GM18499 (cell line): ENCODE measurements at regions not wholly inside any gene's neighbourhood (a gene's known extent, or its start where the extent isn't known, plus 50 kb on each side); places are given as distances from the start of the nearest gene placed in this dataset.
"Not testable (repeated sequence)": the region's sequence is repeated elsewhere in the genome, so short reads cannot be mapped to it uniquely, and the experiment has no call there.

ENCODE experiments used
- ATAC-seq: cut with Tn5 transposase; IDR thresholded peaks from one replicate; pipeline ENCODE4 v1.9.1; 2021; ENCODE audit warnings: moderate number of reproducible peaks; ENCODE audit not compliant: insufficient read depth, unreplicated experiment

- ATAC-seq = no peak
Measured at GRCh38 chr2:180840641-180841040, 139.8 kb upstream of the UBE2E3 start.

- ATAC-seq = no peak
Measured at GRCh38 chr2:180829836-180830235, 150.6 kb upstream of the UBE2E3 start.

- ATAC-seq = no peak
Measured at GRCh38 chr2:180829261-180829660, 151.1 kb upstream of the UBE2E3 start.

DNA sequence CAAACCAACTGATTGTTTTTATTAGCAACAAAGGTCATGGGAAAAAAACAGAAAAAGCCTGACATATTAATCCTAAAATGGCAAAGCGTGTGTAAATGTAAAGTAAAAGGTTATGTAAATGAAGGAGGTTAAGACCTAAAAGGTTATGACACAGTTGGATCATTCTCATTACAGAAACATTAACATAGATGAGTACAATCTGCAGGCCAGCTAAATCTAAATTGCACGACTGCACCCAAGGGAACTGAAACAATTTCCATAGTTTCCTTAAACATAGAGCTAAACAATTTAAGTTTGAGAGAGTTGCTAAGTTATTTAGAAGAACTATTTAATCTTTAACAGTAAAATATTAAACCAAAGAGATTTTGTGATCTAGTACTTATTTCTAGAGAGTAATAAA lies 151.6 kb upstream of the UBE2E3 start:
- ATAC-seq = no peak

DNA sequence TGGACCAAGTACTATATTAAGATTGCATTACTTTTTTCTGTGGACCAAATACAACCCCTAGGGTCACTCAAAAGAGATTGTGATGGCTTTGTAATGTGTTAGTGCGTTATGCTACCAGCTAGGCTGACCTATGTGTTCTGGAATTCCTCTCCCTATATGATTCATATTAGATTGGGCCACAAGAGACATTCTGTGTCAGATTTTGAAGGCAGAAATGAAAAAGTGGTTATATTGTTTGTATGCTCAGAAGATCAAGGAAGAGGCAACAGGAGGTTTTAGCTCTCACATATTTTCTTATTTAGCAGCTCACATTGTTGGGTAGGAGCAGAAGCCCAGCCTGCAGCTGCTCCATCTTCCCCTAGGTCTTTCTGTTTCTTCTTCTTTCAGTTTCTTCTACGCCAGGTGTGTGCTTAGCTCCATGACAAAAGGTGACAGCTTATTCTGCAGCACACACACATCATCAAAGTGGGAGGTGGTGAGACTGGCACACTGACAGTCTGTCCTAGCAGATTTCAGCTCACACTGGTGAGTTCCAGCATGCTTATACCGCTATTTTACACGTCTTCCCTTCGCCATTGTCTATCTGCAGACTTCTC lies 156.8 kb upstream of the UBE2E3 start:
- no peak for ATAC-seq

DNA sequence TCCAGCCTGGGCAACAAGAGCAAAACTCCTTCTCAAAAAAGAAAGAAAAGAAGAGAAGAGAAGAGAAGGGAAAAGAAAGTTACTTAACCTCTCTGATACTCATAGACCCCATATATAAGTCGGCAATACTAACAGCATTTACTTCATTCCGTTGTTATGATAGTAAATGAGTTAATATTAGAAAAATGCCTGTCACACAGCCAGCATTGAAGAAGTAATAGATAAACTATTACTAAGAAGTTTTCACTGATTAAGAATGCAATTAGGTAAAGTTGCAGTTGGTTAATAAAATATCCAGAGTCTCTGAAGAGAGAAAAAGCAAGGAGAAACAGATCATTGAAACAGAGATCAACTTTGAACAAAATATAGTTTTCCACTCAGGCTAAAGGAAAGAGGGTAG lies 161.3 kb upstream of the UBE2E3 start:
- no peak for ATAC-seq

- not testable (repeated sequence) for ATAC-seq
Measured at GRCh38 chr2:180818700-180819099, 161.7 kb upstream of the UBE2E3 start.

DNA sequence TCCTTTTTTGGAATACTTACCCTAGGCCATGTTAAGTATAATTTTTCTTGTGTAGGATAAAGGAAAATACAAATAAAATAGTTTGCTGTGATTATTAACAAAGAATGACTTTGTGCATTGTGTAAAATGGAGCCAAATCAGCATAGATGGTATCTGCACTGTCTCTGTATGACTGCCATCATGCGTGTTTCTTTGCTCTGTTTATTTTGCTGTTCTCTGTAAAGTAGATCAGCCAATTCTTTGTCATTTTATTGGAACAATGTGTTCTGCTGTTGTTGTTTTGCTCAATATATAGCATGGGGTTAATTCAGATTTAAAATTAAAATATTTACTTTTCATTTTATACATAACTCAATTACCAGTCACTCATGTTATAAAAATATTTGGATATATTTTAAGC lies 181.3 kb upstream of the UBE2E3 start:
- ATAC-seq = no peak

DNA sequence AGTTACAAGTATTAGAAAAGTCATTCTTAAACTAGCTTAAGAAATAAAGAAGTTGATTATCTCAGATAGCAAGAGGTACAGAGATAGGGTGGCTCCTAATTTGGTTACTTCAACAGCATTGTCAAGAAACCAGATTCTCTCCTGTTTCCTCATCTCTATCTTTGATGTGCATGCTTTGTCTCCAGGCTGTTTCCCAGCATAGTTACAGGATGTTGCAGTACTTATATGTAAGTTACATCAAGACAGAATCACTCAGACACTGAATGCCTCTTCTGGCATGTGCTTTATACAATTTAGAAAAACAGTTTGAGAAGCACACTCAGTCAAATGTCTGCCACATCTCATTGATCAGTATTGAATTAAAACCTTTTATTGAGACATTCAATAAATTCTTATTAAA lies 189.5 kb upstream of the UBE2E3 start:
- ATAC-seq = no peak

- no peak for ATAC-seq
Measured at GRCh38 chr2:180787330-180787729, 193.1 kb upstream of the UBE2E3 start.

DNA sequence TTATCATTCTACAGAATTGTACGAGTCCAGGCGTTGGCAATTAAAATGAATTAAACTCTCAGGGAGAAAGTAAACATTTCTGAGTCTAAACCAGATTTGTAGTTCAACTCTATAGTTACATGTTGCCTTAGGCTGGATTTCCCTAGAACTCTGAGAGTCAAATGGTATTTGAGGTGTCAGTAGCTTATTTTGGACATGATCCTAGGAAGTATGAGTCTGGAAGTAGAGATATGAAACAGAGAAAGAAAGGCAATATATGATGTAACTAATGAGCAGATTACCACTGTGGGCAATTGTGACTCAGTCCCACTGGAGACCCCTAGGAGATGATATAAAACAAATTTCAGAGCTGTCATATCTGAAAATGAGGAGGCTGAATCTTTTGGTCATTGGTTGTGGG lies 199.1 kb upstream of the UBE2E3 start:
- no peak for ATAC-seq

DNA sequence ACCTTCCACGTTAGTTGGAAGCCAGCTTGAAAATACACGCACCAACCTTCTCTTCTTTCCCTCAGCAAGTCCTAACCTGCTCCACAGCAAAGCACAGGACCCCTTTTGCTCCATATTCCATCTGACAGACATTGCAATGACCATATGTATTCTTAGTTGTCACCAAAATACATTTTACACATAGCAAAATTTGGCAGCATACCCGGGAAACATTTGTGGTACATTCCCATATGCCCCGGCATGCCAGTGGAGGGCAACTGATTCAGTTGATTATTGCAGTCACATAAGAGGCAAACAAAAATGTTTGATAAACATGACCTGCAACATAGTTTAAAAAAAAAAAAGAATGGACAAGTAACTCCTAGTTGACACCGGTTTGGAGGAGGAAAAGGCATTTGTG lies 202.1 kb upstream of the UBE2E3 start:
- no peak for ATAC-seq

- no peak for ATAC-seq
Measured at GRCh38 chr2:180776921-180777320, 203.5 kb upstream of the UBE2E3 start.

DNA sequence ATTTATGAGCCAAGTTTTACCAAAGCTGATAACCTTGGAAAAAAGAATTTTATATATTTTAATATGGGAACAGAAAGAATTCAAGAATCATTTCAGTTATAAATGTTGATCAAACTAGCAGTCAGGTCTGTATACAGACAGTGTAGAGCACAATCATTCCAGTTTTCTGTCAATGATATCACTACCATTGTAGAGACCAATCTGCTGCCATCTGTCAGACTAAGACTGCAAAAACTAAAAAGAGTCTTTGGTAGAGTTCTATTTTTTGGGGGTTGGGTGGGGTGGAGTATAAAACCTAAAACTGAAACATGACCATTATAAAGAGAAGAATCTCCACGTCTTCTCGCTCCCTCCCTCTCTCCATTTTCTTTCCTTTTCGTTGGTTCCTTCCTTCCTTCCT lies 204.7 kb upstream of the UBE2E3 start:
- no peak for ATAC-seq

- ATAC-seq = not testable (repeated sequence)
Measured at GRCh38 chr2:180765316-180765715, 215.1 kb upstream of the UBE2E3 start.

- ATAC-seq = no peak
Measured at GRCh38 chr2:180763263-180763989, 217.0 kb upstream of the UBE2E3 start.

GRCh38 chr2:180761224-180761623 lies 219.2 kb upstream of the UBE2E3 start:
- no peak for ATAC-seq

- no peak for ATAC-seq
Measured at GRCh38 chr2:180759631-180760030, 220.8 kb upstream of the UBE2E3 start.

DNA sequence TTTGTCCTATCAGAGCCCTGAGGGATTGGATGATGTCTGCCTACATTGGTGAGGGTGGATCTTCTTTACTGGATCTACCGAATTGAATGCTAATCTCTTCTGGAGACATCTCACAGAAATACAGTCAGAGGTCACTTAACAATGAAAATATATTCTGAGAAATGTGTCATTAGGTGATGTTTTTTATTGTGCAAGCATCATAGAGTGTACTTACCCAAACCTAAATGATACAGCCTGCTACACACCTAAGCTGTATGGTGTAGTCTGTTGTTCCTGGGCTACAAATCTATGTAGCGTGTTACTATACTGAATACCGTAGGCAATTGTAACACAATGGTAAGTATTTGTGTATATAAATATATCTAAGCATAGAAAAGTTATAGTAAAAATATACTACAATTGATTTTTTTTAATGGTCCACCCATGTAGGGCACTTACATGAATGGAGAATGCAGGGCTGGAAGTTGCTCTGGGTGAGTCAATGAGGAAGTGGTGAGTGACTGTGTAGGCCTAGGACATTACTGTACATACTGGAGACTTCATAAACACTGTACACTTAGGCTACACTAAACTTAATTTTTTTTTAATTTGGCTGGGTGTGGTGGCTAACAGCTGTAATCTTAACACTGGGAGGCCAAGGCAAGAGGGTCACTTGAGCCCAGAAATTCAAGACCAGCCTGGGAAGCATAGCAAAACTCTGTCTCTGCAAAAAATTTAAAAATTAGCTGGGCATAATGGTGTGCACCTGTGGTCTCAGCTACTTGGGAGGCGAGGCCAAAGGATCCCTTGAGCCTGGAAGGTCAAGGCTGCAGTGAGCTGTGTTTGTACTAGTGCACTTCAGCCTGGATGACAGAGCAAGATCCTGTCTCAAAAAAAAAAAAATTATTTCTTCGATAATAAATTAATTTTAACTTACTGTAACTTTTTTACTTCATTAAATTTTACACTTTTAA lies 226.3 kb upstream of the UBE2E3 start:
- ATAC-seq = no peak

DNA sequence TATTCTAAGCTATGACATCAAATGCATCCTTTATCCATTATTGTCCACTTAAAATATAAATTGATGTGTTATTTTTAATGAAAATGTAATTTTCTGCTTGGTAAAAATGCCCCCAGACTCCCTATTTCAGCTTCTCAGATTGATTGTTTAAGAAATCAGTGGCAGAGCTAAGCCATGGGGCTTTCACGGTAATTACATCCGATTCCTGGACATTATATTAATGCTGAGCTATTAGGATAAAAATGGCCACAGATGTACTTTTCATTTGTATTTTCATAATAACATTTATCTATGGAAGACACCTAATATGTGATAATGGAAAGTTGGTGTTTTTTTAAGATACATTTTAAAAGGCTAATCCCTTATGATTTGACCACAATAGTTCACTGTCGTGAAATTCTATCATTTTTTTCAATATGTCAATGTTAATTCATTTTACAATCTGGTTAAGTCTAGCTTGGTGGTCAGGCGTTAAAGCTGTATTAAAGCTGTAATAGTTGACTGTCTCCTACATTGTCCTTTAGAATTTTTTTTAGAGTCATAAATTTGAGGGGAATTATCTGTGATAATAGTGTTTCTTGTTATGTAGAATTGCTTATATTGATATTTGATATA lies 229.0 kb upstream of the UBE2E3 start:
- no peak for ATAC-seq

GRCh38 chr2:180747728-180748127 lies 232.7 kb upstream of the UBE2E3 start:
- no peak for ATAC-seq
